ENCODE measurements at regions not wholly inside any gene's neighbourhood (a gene's known extent, or its start where the extent isn't known, plus 50 kb on each side); places are given as distances from the start of the nearest gene placed in this dataset.

DNA sequence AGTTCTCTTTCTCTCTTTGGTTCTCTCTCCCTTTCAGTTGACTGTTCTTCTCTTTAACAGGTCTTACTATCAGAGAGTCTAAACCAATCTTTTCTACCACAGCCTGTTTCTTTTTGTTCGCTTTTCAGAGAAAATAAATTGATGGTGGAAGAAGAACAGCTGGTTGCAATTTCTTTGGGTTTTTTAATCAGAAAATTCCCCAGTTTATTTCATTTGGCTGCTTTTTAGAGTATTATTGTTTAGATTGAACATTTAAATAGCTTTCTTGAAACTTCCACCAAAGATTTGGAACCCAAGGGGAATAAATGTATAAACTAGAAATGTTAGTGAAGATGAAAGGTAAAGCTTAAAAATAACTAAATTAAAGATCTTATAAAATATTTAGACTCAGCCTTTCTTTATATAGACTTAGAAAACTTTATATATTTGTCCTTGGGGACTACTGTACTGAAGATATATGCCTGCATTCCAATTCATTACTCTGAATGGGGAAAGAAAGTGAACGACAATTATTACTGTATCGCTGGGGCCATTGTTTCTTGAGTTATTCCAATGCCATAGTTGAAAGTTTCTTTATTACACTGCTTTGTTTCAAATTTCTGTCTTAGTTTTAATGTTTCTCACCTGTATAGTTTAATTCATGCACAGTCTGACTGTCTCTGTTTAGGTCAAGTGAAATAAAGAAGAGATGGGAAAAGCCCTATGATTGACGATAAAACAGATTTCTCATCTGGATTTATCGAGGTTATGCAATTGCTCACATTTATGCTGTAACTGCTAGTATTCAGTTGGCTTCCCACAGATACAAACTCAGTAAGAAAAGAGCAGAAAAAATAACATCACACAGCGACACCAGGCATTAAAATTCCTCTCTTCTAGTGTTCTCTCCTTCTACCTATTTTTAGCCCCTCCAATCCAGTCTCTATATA is 169.4 kb upstream of the CSNK1A1L start:
- TF ChIP-seq CTCF (IDR thresholded peaks at IDR 0.05) (no peak), RFX5 (IDR thresholded peaks at IDR 0.05) (no peak), GATA3 (IDR thresholded peaks at IDR 0.05; ENCODE audit: borderline replicate concordance) (no peak), ELK1 (IDR thresholded peaks at IDR 0.05; ENCODE audit: low read depth, low read length) (no peak), POLR2A (IDR thresholded peaks at IDR 0.05; ENCODE audit: low read length) (no peak)
